Right lobe of liver (tissue), 6 donors: ENCODE measurements at regions not wholly inside any gene's neighbourhood (a gene's known extent, or its start where the extent isn't known, plus 50 kb on each side); places are given as distances from the start of the nearest gene placed in this dataset.
A peak's percentile ranks its signal among the peaks of the same experiment; 100 is the strongest.

Experiments
- ATAC-seq, 4 donors: fragments of 200-7000 bp; cut with Tn5 transposase; one replicate each; pipeline ENCODE4 v1.9.1; 2020; ENCODE audit warnings: mild to moderate bottlenecking in 4 of 4, moderate library complexity in 4 of 4
- DNase-seq, 3 donors: peaks; one replicate each; pipeline ENCODE4 v3.0.0-alpha.2; 2020
- H3K27ac ChIP-seq, 3 donors: fragments of 200-600 bp; one replicate each; pipeline ENCODE4 v1.8.0; 2022
- H3K27me3 ChIP-seq, 2 donors: fragments of 200-600 bp; one replicate each; pipeline ENCODE4 v1.8.0; 2022
- H3K36me3 ChIP-seq, 4 donors: fragments of 200-600 bp; sonication (generic) in 1 of 4; one replicate each; pipeline versions ENCODE4 v1.5.1 to v1.8.0; 2017 to 2022; ENCODE audit warnings: control low read depth in 1 of 4
- H3K4me1 ChIP-seq, 4 donors: fragments of 200-600 bp; sonication (generic) in 1 of 4; one replicate each; pipeline versions ENCODE4 v1.5.1 to v1.8.0; 2017 to 2022; ENCODE audit warnings: control low read depth in 1 of 4
- H3K4me3 ChIP-seq, 3 donors: fragments of 200-600 bp; one replicate each; pipeline ENCODE4 v1.8.0; 2022
- H3K9me3 ChIP-seq, 4 donors: fragments of 200-600 bp; sonication (generic) in 1 of 4; one replicate each; pipeline versions ENCODE4 v1.5.1 to v1.8.0; 2017 to 2022; ENCODE audit warnings: control low read depth in 1 of 4
- CTCF ChIP-seq, 4 donors: fragments of 200-600 bp in 3 of 4; fragments of 450-650 bp in 1 of 4; IDR thresholded peaks; one replicate each; pipeline versions ENCODE4 v1.5.1 to v1.8.0; 2016 to 2022; ENCODE audit warnings: antibody characterized with exemption in 4 of 4, mild to moderate bottlenecking in 2 of 4
- POLR2A ChIP-seq: fragments of 450-650 bp; IDR thresholded peaks from one replicate; pipeline ENCODE4 v1.6.1; 2017; ENCODE audit warnings: antibody characterized with exemption, mild to moderate bottlenecking
- WGBS: methylation state at CpG from one replicate; pipeline ENCODE4 v1.1.6; 2018; ENCODE audit warnings: low coverage, low lambda C conversion rate; ENCODE audit not compliant: insufficient coverage; ENCODE audit errors: missing lambda C conversion rate; 5-methylcytosine and 5-hydroxymethylcytosine counted together
- intact Hi-C, 2 donors: fragments of 100-400 bp; cut with DNase I; formaldehyde crosslinking; loops; one replicate each; pipeline versions ENCODE4 v1.11.2 to v1.14.1; 2022
- donor health status: DM: no; HTN: yes; CAD: no.
- donor health status: DM: no; HTN: no; CAD: no.
- donor health status: DM: no; HTN: no; CAD: no.
- donor health status: DM: no; HTN: yes; CAD: no.
- donor health status: DM: no; HTN: yes; CAD: no.

- WGBS, result 93% methylated on average over 6 of the region's 12 CpGs
These were observed 55.0 kb downstream of the RPL37A start for GRCh38 chr2:216553482-216554240.

GRCh38 chr2:216554286-216554685 lies 55.6 kb downstream of the RPL37A start:
- no peak for DNase-seq
- Histone ChIP-seq H3K27ac (no peak overlapping the region), H3K27me3 (no peaks in the 10 kb centered on the region), H3K4me1 (no peaks in the 10 kb centered on the region), H3K4me3 (no peak overlapping the region), H3K36me3 (no peaks in the 10 kb centered on the region), H3K9me3 (no peaks in the 10 kb centered on the region)
- ATAC-seq, result peak in 3 of 4 donors; percentile 22 to 40 (median 22)
- WGBS, result 81% methylated on average over 2 of the region's 3 CpGs
- TF ChIP-seq POLR2A (no peak), CTCF (IDR thresholded peaks at IDR 0.05) (no peak)
- intact Hi-C loops, result no loop called here

More at GRCh38 chr2:216553482-216554240, 55.0 kb downstream of the RPL37A start:
- H3K27ac ChIP-seq, result no peak overlapping the region
- intact Hi-C loops, result no loop called here
- no peak for TF ChIP-seq POLR2A
- TF ChIP-seq CTCF (IDR thresholded peaks at IDR 0.05), result no peak
- no peaks in the 10 kb centered on the region for H3K36me3 ChIP-seq
- H3K9me3 ChIP-seq, result no peaks in the 10 kb centered on the region
- ATAC-seq (no peak), DNase-seq (no peak)
- no peaks in the 10 kb centered on the region for H3K27me3 ChIP-seq
- no peaks in the 10 kb centered on the region for H3K4me1 ChIP-seq
- no peak overlapping the region for H3K4me3 ChIP-seq

GRCh38 chr2:216554755-216555154 lies 56.1 kb downstream of the RPL37A start:
- Histone ChIP-seq H3K4me3 (no peak overlapping the region), H3K4me1 (no peaks in the 10 kb centered on the region), H3K9me3 (no peaks in the 10 kb centered on the region), H3K27me3 (no peaks in the 10 kb centered on the region), H3K27ac (no peak overlapping the region), H3K36me3 (no peaks in the 10 kb centered on the region)
- intact Hi-C loops, result no loop called here
- no CpG with 5 or more reads among the region's 1 CpG for WGBS
- ATAC-seq (peak in 1 of 4 donors; percentile 12), DNase-seq (no peak)
- TF ChIP-seq CTCF (IDR thresholded peaks at IDR 0.05) (no peak), POLR2A (no peak)

- Histone ChIP-seq H3K27me3 (no peaks in the 10 kb centered on the region), H3K36me3 (no peaks in the 10 kb centered on the region), H3K4me3 (no peak overlapping the region), H3K9me3 (no peaks in the 10 kb centered on the region), H3K4me1 (no peaks in the 10 kb centered on the region), H3K27ac (no peak overlapping the region)
- TF ChIP-seq CTCF (IDR thresholded peaks at IDR 0.05) (no peak), POLR2A (no peak)
- DNase-seq, result no peak
- intact Hi-C loops, result no loop called here
- peak in 3 of 4 donors; percentile 33 to 50 (median 42) for ATAC-seq
- WGBS, result 13% methylated on average over 3 of the region's 6 CpGs
These were observed 56.6 kb downstream of the RPL37A start for GRCh38 chr2:216555274-216555673.
